GM19395 (cell line): ENCODE measurements at regions not wholly inside any gene's neighbourhood (a gene's known extent, or its start where the extent isn't known, plus 50 kb on each side); places are given as distances from the start of the nearest gene placed in this dataset.
"Not testable (repeated sequence)": the region's sequence is repeated elsewhere in the genome, so short reads cannot be mapped to it uniquely, and the experiment has no call there.

Experiments used
- ATAC-seq: cut with Tn5 transposase; IDR thresholded peaks from one replicate; pipeline ENCODE4 v1.9.1; 2021; ENCODE audit warnings: mild to moderate bottlenecking, moderate library complexity; ENCODE audit not compliant: unreplicated experiment

GRCh38 chr6:9851006-9851405, 563.9 kb downstream of the TFAP2A start:
- ATAC-seq: no peak

- no peak for ATAC-seq
Measured at GRCh38 chr6:9848094-9848493, 566.8 kb downstream of the TFAP2A start.

GRCh38 chr6:9841886-9842725, 572.8 kb downstream of the TFAP2A start:
- no peak for ATAC-seq

- ATAC-seq: no peak
Measured at GRCh38 chr6:9834233-9834632, 580.6 kb downstream of the TFAP2A start.

- ATAC-seq: no peak
Measured at GRCh38 chr6:9831783-9832182, 583.1 kb downstream of the TFAP2A start.

- no peak for ATAC-seq
Measured at GRCh38 chr6:9830808-9831207, 584.1 kb downstream of the TFAP2A start.

- ATAC-seq: no peak
Measured at GRCh38 chr6:9825526-9825925, 589.3 kb downstream of the TFAP2A start.

- ATAC-seq: not testable (repeated sequence)
Measured at GRCh38 chr6:9810727-9811126, 604.1 kb downstream of the TFAP2A start.

- ATAC-seq: no peak
Measured at GRCh38 chr6:9810286-9810685, 604.6 kb downstream of the TFAP2A start.

GRCh38 chr6:9806195-9806594, 608.7 kb downstream of the TFAP2A start:
- ATAC-seq: no peak

- no peak for ATAC-seq
Measured at GRCh38 chr6:9801249-9801754, 613.6 kb downstream of the TFAP2A start.

GRCh38 chr6:9799582-9799981, 615.3 kb downstream of the TFAP2A start:
- no peak for ATAC-seq

GRCh38 chr6:9796827-9797226, 618.0 kb downstream of the TFAP2A start:
- ATAC-seq: no peak

GRCh38 chr6:9795880-9796279, 619.0 kb downstream of the TFAP2A start:
- no peak for ATAC-seq

- no peak for ATAC-seq
Measured at GRCh38 chr6:9789201-9789600, 625.7 kb downstream of the TFAP2A start.

- no peak for ATAC-seq
Measured at GRCh38 chr6:9784786-9785185, 630.1 kb downstream of the TFAP2A start.

GRCh38 chr6:9783567-9783966, 631.3 kb downstream of the TFAP2A start:
- ATAC-seq: no peak

- ATAC-seq: peak; percentile 61
Measured at GRCh38 chr6:9766240-9766915, 648.5 kb downstream of the TFAP2A start.

- no peak for ATAC-seq
Measured at GRCh38 chr6:9761220-9761619, 653.7 kb downstream of the TFAP2A start.

GRCh38 chr6:9754515-9754914, 660.4 kb downstream of the TFAP2A start:
- no peak for ATAC-seq

- no peak for ATAC-seq
Measured at GRCh38 chr6:9745966-9746365, 668.9 kb downstream of the TFAP2A start.

- no peak for ATAC-seq
Measured at GRCh38 chr6:9745476-9745875, 669.4 kb downstream of the TFAP2A start.
